GM23248 (cell line): ENCODE measurements at regions not wholly inside any gene's neighbourhood (a gene's known extent, or its start where the extent isn't known, plus 50 kb on each side); places are given as distances from the start of the nearest gene placed in this dataset.

Experiments
- DNase-seq: peaks from one replicate; pipeline ENCODE4 v3.0.0-alpha.2; 2015
- H2AFZ ChIP-seq: fragments of 200-600 bp; sonication (generic); 2 replicates; pipeline ENCODE4 v1.6.1; 2016; ENCODE audit warnings: antibody characterized with exemption
- H3F3A ChIP-seq: fragments of 200-600 bp; sonication (generic); 2 replicates; pipeline ENCODE4 v1.6.1; 2016; ENCODE audit warnings: mild to moderate bottlenecking, antibody characterized with exemption, mixed run types; ENCODE audit not compliant: insufficient read depth
- H3K27ac ChIP-seq: fragments of 200-600 bp; sonication (generic); 2 replicates; pipeline ENCODE4 v1.5.1; 2016; ENCODE audit warnings: mild to moderate bottlenecking
- H3K27me3 ChIP-seq: fragments of 200-600 bp; sonication (generic); replicated peaks from 2 replicates; pipeline ENCODE4 v1.6.1; 2016; ENCODE audit warnings: mild to moderate bottlenecking; ENCODE audit not compliant: insufficient read depth
- H3K36me3 ChIP-seq: fragments of 200-600 bp; sonication (generic); 2 replicates; pipeline ENCODE4 v1.6.1; 2016; ENCODE audit warnings: low read depth, mild to moderate bottlenecking
- H3K4me1 ChIP-seq: fragments of 200-600 bp; sonication (generic); 2 replicates; pipeline ENCODE4 v1.6.1; 2016; ENCODE audit warnings: mild to moderate bottlenecking; ENCODE audit not compliant: insufficient read depth
- H3K4me2 ChIP-seq: fragments of 200-600 bp; sonication (generic); one replicate; pipeline ENCODE4 v1.6.1; 2016; ENCODE audit warnings: mild to moderate bottlenecking; ENCODE audit not compliant: unreplicated experiment
- H3K4me3 ChIP-seq: fragments of 200-600 bp; sonication (generic); 2 replicates; pipeline ENCODE4 v1.5.1; 2016; ENCODE audit warnings: mild to moderate bottlenecking
- H3K79me2 ChIP-seq: fragments of 200-600 bp; sonication (generic); 2 replicates; pipeline ENCODE4 v1.6.1; 2016; ENCODE audit warnings: mild to moderate bottlenecking; ENCODE audit not compliant: insufficient read depth
- H3K9ac ChIP-seq: fragments of 200-600 bp; sonication (generic); 2 replicates; pipeline ENCODE4 v1.6.1; 2016; ENCODE audit warnings: mild to moderate bottlenecking
- H3K9me2 ChIP-seq: fragments of 200-600 bp; sonication (generic); 2 replicates; pipeline ENCODE4 v1.6.1; 2016; ENCODE audit warnings: mixed run types, mild to moderate bottlenecking, moderate library complexity; ENCODE audit not compliant: insufficient read depth
- H3K9me3 ChIP-seq: fragments of 200-600 bp; sonication (generic); one replicate; pipeline ENCODE4 v1.6.1; 2017; ENCODE audit warnings: low read depth
- H4K20me1 ChIP-seq: fragments of 200-600 bp; sonication (generic); 2 replicates; pipeline ENCODE4 v1.6.0; 2016; ENCODE audit not compliant: insufficient read depth
- EZH2 ChIP-seq: fragments of 200-600 bp; sonication (generic); IDR thresholded peaks from 2 replicates; pipeline ENCODE4 v1.6.1; 2018; ENCODE audit warnings: antibody characterized with exemption, mild to moderate bottlenecking; ENCODE audit not compliant: insufficient read depth, poor library complexity, severe bottlenecking
- EZH2phosphoT487 ChIP-seq: fragments of 200-600 bp; sonication (generic); IDR thresholded peaks from 2 replicates; pipeline ENCODE4 v1.6.1; 2018; ENCODE audit warnings: antibody characterized with exemption, moderate library complexity, mild to moderate bottlenecking, low read depth; ENCODE audit not compliant: insufficient read depth
- WGBS, 2 experiments: methylation state at CpG; one replicate each; pipeline ENCODE4 v1.1.6; 2015 to 2017; ENCODE audit warnings: low lambda C conversion rate in 2 of 2, low coverage in 1 of 2; ENCODE audit errors: missing lambda C conversion rate in 2 of 2; 5-methylcytosine and 5-hydroxymethylcytosine counted together
- in situ Hi-C: fragments of 300-500 bp; cut with MboI; formaldehyde crosslinking; loops from 2 replicates; pipeline ENCODE4 v1.15.0; 2020

GRCh38 chr1:88221411-88221810, 462.7 kb upstream of the PKN2 start:
- WGBS, 2 experiments = 27 to 32% methylated on average over 2 of the region's 2 CpGs
- Histone ChIP-seq H3K4me1 (peaks cover 11% of the 10 kb centered on the region), H3K27ac (no peak overlapping the region), H2AFZ (no peak overlapping the region), H3K4me2 (peak overlapping the region; percentile 55), H3K27me3 (no peaks in the 10 kb centered on the region), H3K79me2 (no peaks in the 10 kb centered on the region), H3K9me2 (no peaks in the 10 kb centered on the region), H3K36me3 (no peaks in the 10 kb centered on the region), H3K4me3 (no peak overlapping the region; the same call in 1 of the 2 replicates), H3K9me3 (no peaks in the 10 kb centered on the region), H3F3A (peaks cover 10% of the 10 kb centered on the region), H4K20me1 (no peaks in the 10 kb centered on the region), H3K9ac (no peak overlapping the region)
- DNase-seq = peak; percentile 30
- TF ChIP-seq EZH2phosphoT487 = no peak
- TF ChIP-seq EZH2 = no peak
- in situ Hi-C loops = no loop called here

GRCh38 chr1:88224906-88225305, 459.2 kb upstream of the PKN2 start:
- H3K4me3 ChIP-seq = no peak overlapping the region
- no peak overlapping the region for H2AFZ ChIP-seq
- DNase-seq = no peak
- H4K20me1 ChIP-seq = no peaks in the 10 kb centered on the region
- H3K4me1 ChIP-seq = peaks cover 11% of the 10 kb centered on the region
- no peak for TF ChIP-seq EZH2
- TF ChIP-seq EZH2phosphoT487 = no peak
- H3K27me3 ChIP-seq = no peaks in the 10 kb centered on the region
- H3K27ac ChIP-seq = no peak overlapping the region
- in situ Hi-C loops = no loop called here
- H3K79me2 ChIP-seq = no peaks in the 10 kb centered on the region
- no peaks in the 10 kb centered on the region for H3K9me3 ChIP-seq
- H3K36me3 ChIP-seq = no peaks in the 10 kb centered on the region
- 95 to 96% methylated on average over 3 of the region's 3 CpGs for WGBS, 2 experiments
- H3K9ac ChIP-seq = no peak overlapping the region
- peaks cover 10% of the 10 kb centered on the region for H3F3A ChIP-seq
- H3K9me2 ChIP-seq = no peaks in the 10 kb centered on the region
- H3K4me2 ChIP-seq = no peak overlapping the region

GRCh38 chr1:88228114-88228513, 456.0 kb upstream of the PKN2 start:
- no peaks in the 10 kb centered on the region for H4K20me1 ChIP-seq
- TF ChIP-seq EZH2phosphoT487 (no peak), EZH2 (no peak)
- 31 to 36% methylated on average over 3 of the region's 3 CpGs for WGBS, 2 experiments
- no peak overlapping the region for H3K27ac ChIP-seq
- H3K27me3 ChIP-seq = no peaks in the 10 kb centered on the region
- H3K79me2 ChIP-seq = no peaks in the 10 kb centered on the region
- no peak overlapping the region for H2AFZ ChIP-seq
- H3K9ac ChIP-seq = no peak overlapping the region
- H3K36me3 ChIP-seq = no peaks in the 10 kb centered on the region
- H3K4me3 ChIP-seq = no peak overlapping the region
- in situ Hi-C loops = no loop called here
- H3K9me2 ChIP-seq = no peaks in the 10 kb centered on the region
- no peaks in the 10 kb centered on the region for H3K9me3 ChIP-seq
- no peaks in the 10 kb centered on the region for H3K4me1 ChIP-seq
- no peaks in the 10 kb centered on the region for H3F3A ChIP-seq
- no peak for DNase-seq
- H3K4me2 ChIP-seq = no peak overlapping the region

- no peaks in the 10 kb centered on the region for H3F3A ChIP-seq
- H3K9me2 ChIP-seq = no peaks in the 10 kb centered on the region
- no peak overlapping the region for H3K4me2 ChIP-seq
- H3K79me2 ChIP-seq = no peaks in the 10 kb centered on the region
- H2AFZ ChIP-seq = no peak overlapping the region
- no peak for DNase-seq
- no peak overlapping the region for H3K9ac ChIP-seq
- H3K9me3 ChIP-seq = no peaks in the 10 kb centered on the region
- H3K4me1 ChIP-seq = no peaks in the 10 kb centered on the region
- no peak overlapping the region for H3K27ac ChIP-seq
- TF ChIP-seq EZH2 (no peak), EZH2phosphoT487 (no peak)
- no peaks in the 10 kb centered on the region for H3K36me3 ChIP-seq
- in situ Hi-C loops = no loop called here
- H4K20me1 ChIP-seq = no peaks in the 10 kb centered on the region
- no peaks in the 10 kb centered on the region for H3K27me3 ChIP-seq
- 90 to 92% methylated on average over 3 of the region's 3 CpGs for WGBS, 2 experiments
- H3K4me3 ChIP-seq = no peak overlapping the region
Measured at GRCh38 chr1:88230126-88230525, 453.9 kb upstream of the PKN2 start.

GRCh38 chr1:88237058-88237457, 447.0 kb upstream of the PKN2 start:
- peaks cover 10% of the 10 kb centered on the region for H3F3A ChIP-seq
- WGBS, 2 experiments = 0 to 4% methylated on average over 3 of the region's 3 CpGs
- H3K9me3 ChIP-seq = no peaks in the 10 kb centered on the region
- no peaks in the 10 kb centered on the region for H4K20me1 ChIP-seq
- H3K27me3 ChIP-seq = no peaks in the 10 kb centered on the region
- H3K9me2 ChIP-seq = no peaks in the 10 kb centered on the region
- DNase-seq = peak; percentile 86
- no peaks in the 10 kb centered on the region for H3K79me2 ChIP-seq
- H3K27ac ChIP-seq = peak overlapping the region; percentile 53
- peaks cover 14% of the 10 kb centered on the region for H3K4me1 ChIP-seq
- TF ChIP-seq EZH2phosphoT487 (no peak), EZH2 (no peak)
- in situ Hi-C loops = no loop called here
- peak overlapping the region; percentile 50 for H3K9ac ChIP-seq
- peak overlapping the region; percentile 36; the same call in 1 of the 2 replicates for H3K4me3 ChIP-seq
- no peaks in the 10 kb centered on the region for H3K36me3 ChIP-seq
- H3K4me2 ChIP-seq = peak overlapping the region; percentile 75
- H2AFZ ChIP-seq = peak overlapping the region; percentile 62
